GM19455 (cell line): ENCODE measurements at regions not wholly inside any gene's neighbourhood (a gene's known extent, or its start where the extent isn't known, plus 50 kb on each side); places are given as distances from the start of the nearest gene placed in this dataset.

Experiments used
- ATAC-seq: cut with Tn5 transposase; IDR thresholded peaks from one replicate; pipeline ENCODE4 v1.9.1; 2021; ENCODE audit not compliant: unreplicated experiment

DNA sequence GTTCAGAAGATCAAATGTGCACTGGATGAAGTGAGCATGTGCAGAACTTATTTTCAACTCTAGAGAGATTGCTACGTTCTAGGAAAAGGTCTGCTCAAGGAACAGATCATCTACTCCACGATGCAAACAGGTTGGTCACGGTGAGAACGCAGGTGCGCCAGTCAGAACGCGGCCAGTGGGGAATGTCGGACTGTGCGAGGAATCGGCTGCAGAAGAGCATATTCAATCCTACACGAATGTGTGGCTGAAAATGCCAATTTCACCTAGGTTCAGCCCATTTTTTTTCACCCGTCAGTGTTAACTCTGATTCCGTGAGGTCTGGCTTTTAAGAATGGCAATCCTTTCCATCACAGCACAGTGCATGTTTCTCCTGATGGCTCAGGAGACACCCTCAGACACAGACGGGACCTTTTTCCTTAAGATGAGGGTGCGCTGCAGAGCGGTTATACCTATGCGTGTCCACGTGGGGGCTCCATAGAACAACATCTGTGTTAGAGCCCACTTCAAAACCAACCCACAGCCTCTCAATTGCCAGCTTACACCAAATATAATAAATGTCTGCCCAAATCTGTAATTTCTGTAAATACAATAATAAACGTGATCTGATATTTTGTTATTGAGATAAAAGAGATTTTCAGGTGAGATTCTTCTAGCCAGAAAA is 250.4 kb downstream of the FOXA2 start:
- ATAC-seq: no peak

DNA sequence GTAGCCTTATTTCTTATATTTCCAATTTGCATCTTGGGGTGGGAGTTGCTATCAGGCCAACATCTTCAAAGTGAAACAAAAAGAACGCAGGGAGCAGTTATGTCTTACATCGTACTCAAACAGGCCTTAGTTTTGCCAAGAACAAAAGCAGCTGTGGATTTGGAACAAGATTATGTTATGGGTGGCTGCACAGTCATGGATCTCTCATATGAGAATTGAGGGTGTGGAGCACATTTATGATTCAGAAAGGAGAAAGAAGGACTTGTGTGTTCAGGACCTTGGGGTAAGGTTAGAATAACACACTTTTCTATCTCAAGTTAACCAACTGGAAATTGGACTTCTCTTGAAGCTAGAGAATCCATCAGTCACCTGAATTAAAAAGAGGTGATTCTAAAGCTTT is 259.9 kb downstream of the FOXA2 start:
- no peak for ATAC-seq

DNA sequence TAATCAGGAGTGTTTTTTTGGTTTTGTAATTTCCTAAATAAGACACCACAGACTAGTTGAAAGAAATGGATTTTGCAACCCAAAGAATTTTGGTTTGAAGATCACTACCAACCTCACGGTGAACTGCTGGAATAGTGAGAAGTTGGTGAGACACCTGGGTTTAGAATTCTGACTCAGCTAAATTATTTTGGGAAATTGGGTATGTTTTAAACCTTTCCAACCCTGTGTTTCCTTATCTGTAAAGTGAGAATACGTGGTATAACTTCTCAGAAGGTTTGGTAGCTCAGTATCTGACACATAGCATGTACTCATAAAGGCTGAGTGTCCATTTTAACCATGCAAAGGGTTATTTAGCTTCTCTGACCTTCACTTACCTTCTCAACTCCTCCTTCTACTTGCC is 261.9 kb downstream of the FOXA2 start:
- ATAC-seq: no peak

DNA sequence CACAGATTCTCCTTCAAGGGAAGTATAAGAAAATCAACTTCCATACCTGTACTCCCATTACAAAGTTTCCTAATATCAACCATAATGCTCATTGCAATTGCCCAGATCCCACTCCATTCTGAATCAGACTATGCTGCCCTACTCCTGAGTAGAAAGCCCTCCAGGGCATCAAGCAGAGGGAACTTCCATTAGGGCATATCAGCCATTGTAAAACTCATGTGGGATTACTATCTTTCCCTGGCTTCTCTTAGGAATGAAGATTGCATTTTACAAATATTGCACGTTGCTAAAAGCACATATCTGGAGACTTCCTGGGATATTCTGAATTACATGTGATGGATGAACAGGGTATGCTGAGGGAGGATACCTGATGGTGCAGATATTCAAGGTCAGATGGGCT is 263.2 kb downstream of the FOXA2 start:
- no peak for ATAC-seq

DNA sequence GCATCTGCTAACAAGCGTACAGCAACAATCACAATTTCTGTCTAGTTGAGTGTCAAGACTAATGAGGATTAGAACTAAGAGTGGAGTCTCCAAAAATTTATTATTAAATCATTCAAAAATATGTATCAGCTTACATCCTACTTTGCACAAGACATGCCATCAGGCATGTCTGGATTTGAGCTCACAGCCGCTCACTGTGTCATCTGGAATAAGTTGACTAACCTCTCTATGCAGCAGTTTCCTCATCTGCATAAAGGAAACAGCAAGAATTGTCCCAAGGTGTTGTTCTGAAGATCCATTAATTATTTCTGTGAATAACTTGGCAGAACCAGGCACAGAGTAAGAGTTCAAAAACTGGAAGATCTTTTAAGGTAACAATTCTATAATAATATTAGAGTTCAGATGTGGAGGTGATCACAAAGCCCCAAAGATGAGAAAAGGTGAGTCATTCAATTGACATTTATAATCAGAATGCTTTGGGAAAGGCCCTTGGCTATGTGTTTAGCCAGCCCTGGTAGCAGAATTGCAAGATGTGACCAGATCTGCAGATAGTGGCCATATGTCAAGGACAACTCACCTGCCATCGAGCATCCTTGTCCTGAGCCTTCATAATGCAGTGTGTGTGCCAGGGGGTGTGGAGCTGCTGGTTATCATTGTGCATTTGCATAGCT is 264.0 kb downstream of the FOXA2 start:
- no peak for ATAC-seq

DNA sequence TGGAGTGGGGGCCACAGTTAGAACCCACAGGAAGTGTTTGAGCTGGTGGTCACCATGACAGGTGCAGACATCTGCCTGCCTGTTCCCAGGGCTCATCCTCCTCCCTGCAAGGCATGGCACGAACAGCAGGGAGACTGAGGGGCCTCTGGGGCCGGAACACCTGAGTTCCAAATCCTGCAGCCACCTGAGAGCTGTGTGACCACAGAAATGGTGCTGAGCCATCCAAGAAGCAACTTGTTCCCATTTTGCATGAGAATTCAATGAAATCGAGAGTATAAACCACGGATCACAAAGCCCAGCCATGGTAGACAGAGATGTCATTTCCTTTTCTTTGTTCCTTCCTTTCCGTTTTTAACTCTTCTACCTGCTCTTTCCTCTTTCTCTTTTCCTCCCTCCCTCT is 268.6 kb downstream of the FOXA2 start:
- no peak for ATAC-seq

DNA sequence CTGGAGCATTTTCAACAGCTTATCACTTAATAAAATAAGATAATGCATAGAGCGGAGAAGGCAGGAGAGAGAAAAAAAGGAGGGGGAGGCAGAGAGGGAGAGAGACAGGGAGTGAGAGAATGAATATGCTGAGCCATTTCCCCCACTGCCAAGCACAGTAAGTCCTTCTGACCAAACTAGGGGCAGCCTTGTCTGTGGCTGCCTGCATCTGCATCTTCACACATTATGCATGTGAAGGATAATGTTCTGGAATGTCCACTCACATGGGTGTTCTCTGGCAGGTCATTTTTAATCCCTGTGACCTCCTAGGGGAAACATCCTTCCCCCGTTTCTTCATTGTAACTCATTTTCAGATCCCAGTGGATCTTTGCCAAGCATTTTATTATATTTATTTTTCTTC is 269.3 kb downstream of the FOXA2 start:
- no peak for ATAC-seq

DNA sequence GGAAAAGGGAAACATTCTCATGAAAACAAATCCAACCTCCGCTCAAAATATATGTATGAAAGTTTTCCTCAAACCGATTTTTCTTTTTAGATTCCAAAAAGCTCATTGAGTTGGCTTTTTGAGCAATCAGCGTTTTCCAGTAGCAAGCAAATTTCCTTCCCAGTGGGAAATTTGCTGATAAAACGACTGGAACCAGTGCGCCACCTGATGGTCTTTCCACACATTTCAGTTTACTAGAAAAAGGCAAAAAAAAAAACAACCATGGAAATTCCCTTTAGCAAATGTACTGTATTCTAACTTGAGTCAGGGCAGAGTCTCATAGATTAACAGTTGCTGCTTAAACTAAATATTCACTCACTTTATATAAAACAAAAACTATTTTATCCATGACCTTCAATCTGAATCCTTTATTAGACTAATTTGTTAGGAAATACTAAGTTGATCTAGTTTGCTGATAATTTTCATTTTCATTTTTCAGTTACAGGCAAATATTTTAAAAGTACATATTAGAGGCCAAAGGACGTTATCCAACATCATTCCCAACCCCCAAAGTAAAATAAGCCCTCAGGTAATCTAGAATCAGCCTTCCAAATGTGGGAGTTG is 271.5 kb downstream of the FOXA2 start:
- ATAC-seq: no peak

DNA sequence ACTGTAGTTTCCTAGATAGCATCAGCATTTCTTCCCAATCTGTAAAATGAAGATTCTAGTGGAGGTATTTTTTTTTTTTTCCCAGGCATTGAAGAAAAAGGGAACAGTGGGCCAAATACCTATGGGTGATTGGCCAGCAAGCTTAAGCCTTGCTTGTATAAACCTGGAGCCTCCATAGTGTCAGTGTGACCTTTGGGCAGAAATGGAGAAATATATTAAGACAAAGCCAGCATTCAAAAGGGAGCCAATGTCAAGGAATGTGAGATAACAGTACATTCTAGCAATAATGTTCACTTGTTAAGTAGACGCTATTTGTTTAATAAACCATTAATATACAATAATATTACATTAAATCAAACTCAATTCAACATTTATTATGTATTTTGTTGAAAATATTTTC is 275.4 kb downstream of the FOXA2 start:
- no peak for ATAC-seq

DNA sequence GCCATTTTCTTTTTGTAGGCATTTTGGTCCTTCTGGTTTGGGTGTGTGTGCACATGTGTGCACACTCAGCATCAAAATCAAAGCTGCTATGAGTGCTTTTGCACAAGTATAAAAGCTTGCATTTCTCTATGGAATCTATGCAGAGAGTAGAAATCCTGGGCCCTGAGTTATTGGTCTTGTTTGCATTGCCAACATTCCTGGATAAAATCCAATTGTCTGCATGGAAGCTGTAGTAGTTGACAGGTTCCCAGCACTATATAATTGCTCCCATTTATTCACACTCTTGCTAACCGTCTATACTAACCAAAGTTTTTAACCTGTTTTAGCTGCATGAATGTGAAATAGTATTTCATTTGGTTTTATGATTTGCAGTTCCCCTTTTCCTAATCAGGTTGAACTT is 277.0 kb downstream of the FOXA2 start:
- no peak for ATAC-seq

DNA sequence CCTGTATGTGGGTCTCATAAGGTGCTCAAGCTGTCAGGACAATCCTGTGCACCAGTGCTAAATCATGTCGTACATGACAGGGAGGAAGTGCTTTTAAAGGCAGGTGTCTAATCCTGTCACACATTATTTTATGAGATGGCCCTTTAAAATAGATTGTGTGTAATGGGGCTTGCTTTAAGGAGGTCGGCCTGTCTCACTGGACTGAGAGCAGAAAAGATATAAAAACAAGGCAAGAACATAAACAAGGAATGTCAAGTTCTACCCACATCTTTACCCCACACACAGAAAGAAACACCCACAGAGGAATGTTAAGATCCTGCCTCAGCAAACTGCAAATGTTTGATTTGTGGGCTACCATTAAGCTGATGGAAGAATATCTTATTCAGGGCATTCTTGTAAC is 279.0 kb downstream of the FOXA2 start:
- ATAC-seq: no peak

DNA sequence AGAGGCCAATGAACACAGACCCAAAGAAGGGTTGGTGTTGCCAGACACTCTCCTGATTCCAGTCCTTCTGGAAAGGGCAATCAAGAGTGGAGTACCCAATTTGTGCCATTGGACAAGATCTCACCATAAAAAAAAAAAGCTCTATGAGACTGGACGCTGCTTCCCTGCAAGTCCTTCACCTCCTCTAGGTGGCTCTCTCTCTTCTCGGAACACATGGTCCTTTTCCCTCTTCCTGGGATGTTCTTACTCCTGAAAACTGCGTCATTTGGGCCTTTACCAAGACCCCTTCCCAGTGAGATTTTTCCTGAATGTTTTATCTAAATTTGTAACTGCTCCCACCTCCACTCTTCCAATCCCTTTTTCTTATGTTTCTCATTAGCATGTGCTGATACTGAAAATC is 280.8 kb downstream of the FOXA2 start:
- no peak for ATAC-seq

DNA sequence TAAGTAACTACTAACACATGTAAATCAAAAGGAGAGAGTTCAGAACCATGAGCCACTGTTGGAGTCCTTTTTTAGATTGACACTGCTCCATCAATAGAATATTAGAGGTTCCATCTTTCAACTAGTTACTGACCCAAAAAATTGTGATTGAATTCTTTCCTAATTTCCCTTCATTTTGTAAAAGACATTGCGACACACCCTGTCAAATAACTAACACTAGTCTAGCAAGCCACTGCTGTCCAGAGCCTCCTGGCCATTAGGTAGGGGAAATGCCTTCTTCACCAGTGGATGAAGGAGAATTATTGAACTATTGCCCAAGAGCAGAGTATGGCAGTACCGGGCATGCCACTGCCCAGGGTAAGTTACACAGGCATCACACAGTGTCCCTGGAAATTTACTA is 282.3 kb downstream of the FOXA2 start:
- ATAC-seq: no peak

DNA sequence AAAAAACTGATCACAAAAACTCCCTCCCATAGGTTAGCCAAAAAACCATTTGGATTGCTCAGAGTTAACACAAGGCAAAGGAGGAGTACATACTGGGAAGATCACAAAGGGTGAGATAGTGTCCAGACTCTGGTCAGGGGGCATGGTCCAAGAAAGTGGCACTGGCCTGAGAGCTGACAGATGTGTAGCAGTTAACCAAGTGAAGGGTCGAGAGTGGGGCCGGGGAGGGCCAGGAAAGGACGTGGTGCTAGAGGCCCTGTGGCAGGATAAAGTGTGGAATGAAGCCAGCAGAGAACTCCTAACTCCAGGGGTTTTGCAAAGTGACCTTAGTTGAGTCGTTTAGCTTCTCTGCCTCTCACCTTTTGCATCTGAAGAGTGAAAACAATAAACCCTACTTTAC is 290.5 kb downstream of the FOXA2 start:
- ATAC-seq: no peak

DNA sequence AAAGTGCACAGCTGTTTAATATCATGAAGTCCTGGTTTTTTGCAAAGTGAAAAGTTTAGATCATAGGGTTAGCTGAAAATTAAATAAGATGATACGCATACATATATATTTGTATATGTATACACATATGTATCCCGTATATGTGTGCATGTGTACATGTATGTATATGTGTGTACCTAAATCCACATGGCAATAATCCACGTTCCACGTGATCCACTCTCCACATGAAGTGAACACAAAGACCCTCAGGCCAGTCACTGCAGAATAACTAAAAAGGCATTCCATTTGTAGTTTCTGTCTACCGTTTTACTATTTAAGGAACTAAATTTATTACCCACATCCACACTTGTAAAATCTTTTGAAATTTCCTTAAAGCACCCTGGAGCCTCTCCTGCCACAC is 294.9 kb downstream of the FOXA2 start:
- no peak for ATAC-seq

DNA sequence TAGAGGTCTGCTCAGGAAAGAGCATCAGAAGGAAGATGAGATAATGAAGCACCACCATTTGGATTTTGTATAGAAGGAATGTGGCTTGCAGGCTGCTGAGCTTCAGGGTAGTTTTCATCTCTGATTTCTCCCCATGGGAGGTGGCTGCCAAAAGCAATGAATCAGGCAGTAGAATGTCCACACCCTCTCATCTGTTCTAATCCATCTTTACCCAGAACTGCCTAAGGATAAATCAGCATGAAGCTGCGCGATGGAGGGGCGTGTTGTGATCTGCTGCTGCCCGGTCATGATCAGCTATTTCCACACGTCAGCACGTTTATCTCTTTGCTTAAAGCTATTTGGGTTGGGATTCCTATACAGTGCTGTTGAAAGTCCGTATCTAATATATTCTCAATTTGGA is 295.4 kb downstream of the FOXA2 start:
- ATAC-seq: no peak

DNA sequence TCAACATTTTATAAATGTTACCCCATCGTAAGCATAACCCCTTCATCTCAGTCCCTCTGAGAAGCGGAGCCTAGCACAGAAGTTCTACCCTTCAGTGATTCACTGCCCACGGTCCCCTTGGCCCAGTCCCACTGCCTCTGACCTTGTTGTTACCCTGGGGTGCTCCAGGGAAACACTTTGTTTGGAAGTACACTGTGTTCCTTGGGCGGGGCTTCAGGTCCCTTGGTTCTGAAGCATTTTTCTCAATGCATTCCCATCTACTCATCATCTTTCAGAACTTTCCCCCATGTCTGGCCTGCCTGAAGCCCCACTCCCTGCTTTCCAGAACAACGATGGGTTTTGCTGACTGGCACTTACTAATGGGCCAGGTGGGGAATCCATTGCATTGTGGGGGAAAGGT is 296.2 kb downstream of the FOXA2 start:
- no peak for ATAC-seq

DNA sequence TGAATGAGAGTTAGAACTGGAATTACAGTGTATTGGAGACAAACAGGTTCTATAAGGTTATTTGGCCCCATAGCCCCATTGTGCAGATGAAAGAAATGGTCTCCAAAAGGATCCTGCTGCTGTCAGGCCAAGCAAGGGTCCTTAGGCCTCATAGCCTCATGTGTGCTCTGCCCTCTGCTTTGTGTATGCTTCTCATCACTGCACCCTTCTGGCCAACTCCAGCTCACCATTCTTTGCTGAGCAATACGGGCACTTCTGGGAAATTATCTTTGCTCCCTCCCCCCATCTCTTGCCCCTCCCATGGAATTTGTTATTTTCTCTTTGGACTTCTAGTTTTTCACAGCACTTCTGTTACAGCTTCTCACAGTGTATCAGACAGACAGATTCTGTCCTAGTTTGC is 298.8 kb downstream of the FOXA2 start:
- no peak for ATAC-seq

DNA sequence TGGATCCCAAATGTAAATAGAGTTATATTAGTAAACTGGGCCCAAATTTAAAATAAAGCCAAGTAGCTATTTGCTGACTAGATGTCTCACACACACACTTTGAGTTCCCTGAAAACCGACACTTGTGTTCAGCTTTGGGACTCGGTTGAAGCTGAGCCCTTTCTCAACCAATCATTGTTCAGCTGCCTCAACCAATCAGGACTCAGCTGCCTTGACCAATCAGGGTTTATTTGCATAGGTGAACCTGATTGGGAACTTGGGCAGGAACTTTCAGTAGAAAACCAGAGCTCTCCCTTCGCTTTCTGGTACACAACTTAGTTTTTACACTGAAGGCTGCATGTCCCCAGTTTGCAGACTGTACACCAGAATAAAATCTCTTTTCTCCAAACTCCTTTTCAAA is 301.7 kb downstream of the FOXA2 start:
- ATAC-seq: no peak

DNA sequence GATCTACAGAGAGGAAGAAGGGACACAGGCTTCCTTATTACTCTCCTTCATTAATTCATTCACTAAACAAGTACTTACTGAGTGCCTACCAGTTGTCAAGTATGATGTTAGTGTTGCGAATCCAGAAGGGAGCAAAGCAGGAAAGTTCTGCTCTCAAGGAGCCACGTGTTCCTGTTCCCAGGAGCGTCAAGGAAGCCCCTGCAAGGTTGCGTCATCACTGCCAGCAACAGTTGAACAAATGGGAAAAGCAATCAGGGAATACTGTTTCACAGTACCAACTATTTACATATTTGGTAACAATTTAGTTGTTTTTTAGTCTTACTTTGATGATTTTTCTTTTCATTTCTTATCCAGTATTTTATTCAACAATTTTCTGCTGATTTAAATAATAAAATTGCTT is 310.0 kb downstream of the FOXA2 start:
- ATAC-seq: no peak

DNA sequence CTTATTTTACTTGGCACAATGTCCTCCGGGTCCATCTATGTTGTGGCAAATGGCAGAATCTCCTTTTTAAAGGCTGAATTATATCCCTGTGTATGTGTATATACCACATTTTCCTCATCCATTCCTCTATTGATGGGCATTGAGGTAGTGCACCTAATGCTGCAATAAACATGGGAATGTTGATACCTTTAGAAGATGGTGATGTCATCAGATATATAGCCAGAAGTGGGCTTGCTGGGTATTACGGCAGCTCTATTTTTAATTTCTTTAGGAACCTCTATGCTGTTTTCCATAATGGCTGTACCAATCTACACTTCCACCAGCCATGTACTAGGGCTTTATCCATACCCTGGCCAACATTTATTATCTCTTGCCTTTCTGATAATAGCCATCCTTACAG is 315.7 kb downstream of the FOXA2 start:
- ATAC-seq: no peak

DNA sequence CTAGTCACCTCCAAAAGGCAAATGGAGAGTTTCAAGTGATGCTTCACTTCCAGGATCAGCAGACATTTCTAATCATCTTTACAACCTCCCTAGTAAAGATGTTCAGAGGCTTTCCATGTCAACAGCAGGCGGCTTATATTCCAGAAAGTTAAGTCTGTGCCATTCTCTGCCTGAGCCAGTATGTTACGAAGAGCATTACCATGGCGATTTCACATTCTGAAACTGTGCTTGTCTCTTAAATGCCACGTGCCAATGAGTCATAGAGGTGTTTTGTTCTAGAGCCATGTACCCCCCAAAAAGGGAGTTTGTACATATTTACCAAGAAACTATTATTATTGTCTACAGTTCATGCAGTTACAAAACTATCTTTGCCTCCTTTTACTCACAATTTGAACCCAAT is 319.5 kb downstream of the FOXA2 start:
- ATAC-seq: no peak

DNA sequence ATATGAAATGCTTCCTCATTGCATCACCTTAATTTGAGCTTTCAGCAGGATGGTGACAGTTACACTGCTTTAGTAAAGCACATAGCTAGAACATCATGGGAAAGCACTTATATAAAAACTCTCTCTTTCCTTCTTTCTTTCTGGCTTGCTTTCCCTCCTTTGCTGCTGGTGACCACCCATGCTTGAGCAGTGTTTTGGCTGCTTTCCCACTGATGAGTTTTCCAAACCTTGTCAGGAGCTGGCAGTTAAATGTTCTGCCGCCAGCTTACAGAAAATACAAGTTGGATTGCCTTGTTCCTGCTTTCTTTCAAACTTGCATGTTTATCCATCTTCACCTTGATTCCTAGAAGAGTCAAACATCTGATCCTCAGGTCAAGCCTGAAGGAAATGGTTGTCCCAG is 323.9 kb downstream of the FOXA2 start:
- ATAC-seq: no peak
